Right lobe of liver (tissue), 6 donors: ENCODE measurements at regions not wholly inside any gene's neighbourhood (a gene's known extent, or its start where the extent isn't known, plus 50 kb on each side); places are given as distances from the start of the nearest gene placed in this dataset.

Source experiments
- ATAC-seq, 4 donors: fragments of 200-7000 bp; cut with Tn5 transposase; one replicate each; pipeline ENCODE4 v1.9.1; 2020; ENCODE audit warnings: mild to moderate bottlenecking in 4 of 4, moderate library complexity in 4 of 4
- DNase-seq, 3 donors: peaks; one replicate each; pipeline ENCODE4 v3.0.0-alpha.2; 2020
- H3K27ac ChIP-seq, 3 donors: fragments of 200-600 bp; one replicate each; pipeline ENCODE4 v1.8.0; 2022
- H3K27me3 ChIP-seq, 2 donors: fragments of 200-600 bp; one replicate each; pipeline ENCODE4 v1.8.0; 2022
- H3K36me3 ChIP-seq, 4 donors: fragments of 200-600 bp; sonication (generic) in 1 of 4; one replicate each; pipeline versions ENCODE4 v1.5.1 to v1.8.0; 2017 to 2022; ENCODE audit warnings: control low read depth in 1 of 4
- H3K4me1 ChIP-seq, 4 donors: fragments of 200-600 bp; sonication (generic) in 1 of 4; one replicate each; pipeline versions ENCODE4 v1.5.1 to v1.8.0; 2017 to 2022; ENCODE audit warnings: control low read depth in 1 of 4
- H3K4me3 ChIP-seq, 3 donors: fragments of 200-600 bp; one replicate each; pipeline ENCODE4 v1.8.0; 2022
- H3K9me3 ChIP-seq, 4 donors: fragments of 200-600 bp; sonication (generic) in 1 of 4; one replicate each; pipeline versions ENCODE4 v1.5.1 to v1.8.0; 2017 to 2022; ENCODE audit warnings: control low read depth in 1 of 4
- CTCF ChIP-seq, 4 donors: fragments of 200-600 bp in 3 of 4; fragments of 450-650 bp in 1 of 4; IDR thresholded peaks; one replicate each; pipeline versions ENCODE4 v1.5.1 to v1.8.0; 2016 to 2022; ENCODE audit warnings: antibody characterized with exemption in 4 of 4, mild to moderate bottlenecking in 2 of 4
- POLR2A ChIP-seq: fragments of 450-650 bp; IDR thresholded peaks from one replicate; pipeline ENCODE4 v1.6.1; 2017; ENCODE audit warnings: antibody characterized with exemption, mild to moderate bottlenecking
- WGBS: methylation state at CpG from one replicate; pipeline ENCODE4 v1.1.6; 2018; ENCODE audit warnings: low coverage, low lambda C conversion rate; ENCODE audit not compliant: insufficient coverage; ENCODE audit errors: missing lambda C conversion rate; 5-methylcytosine and 5-hydroxymethylcytosine counted together
- intact Hi-C, 2 donors: fragments of 100-400 bp; cut with DNase I; formaldehyde crosslinking; loops; one replicate each; pipeline versions ENCODE4 v1.11.2 to v1.14.1; 2022
- donor health status: DM: no; HTN: yes; CAD: no.
- donor health status: DM: no; HTN: no; CAD: no.
- donor health status: DM: no; HTN: no; CAD: no.
- donor health status: DM: no; HTN: yes; CAD: no.
- donor health status: DM: no; HTN: yes; CAD: no.

GRCh38 chr2:21361957-21362486, 238.3 kb downstream of the TDRD15 start:
- intact Hi-C loops: no loop called here
- Histone ChIP-seq H3K27ac (no peak overlapping the region), H3K27me3 (no peaks in the 10 kb centered on the region), H3K36me3 (no peaks in the 10 kb centered on the region), H3K4me1 (no peaks in the 10 kb centered on the region), H3K4me3 (no peak overlapping the region), H3K9me3 (no peaks in the 10 kb centered on the region)
- TF ChIP-seq POLR2A (no peak), CTCF (IDR thresholded peaks at IDR 0.05) (no peak)
- no peak for DNase-seq
- 79% methylated on average over 3 of the region's 5 CpGs for WGBS
- ATAC-seq: no peak

GRCh38 chr2:21363364-21363763, 239.6 kb downstream of the TDRD15 start:
- no peaks in the 10 kb centered on the region for H3K4me1 ChIP-seq
- no peak overlapping the region for H3K4me3 ChIP-seq
- no peaks in the 10 kb centered on the region for H3K9me3 ChIP-seq
- DNase-seq (no peak), ATAC-seq (no peak)
- H3K27ac ChIP-seq: no peak overlapping the region
- TF ChIP-seq POLR2A: no peak
- TF ChIP-seq CTCF (IDR thresholded peaks at IDR 0.05): peak in 1 of 4 donors; percentile 10
- intact Hi-C loops: no loop called here
- no peaks in the 10 kb centered on the region for H3K36me3 ChIP-seq
- 61% methylated on average over 2 of the region's 3 CpGs for WGBS
- no peaks in the 10 kb centered on the region for H3K27me3 ChIP-seq

- Histone ChIP-seq H3K27me3 (no peaks in the 10 kb centered on the region), H3K4me1 (no peaks in the 10 kb centered on the region), H3K36me3 (no peaks in the 10 kb centered on the region), H3K4me3 (no peak overlapping the region), H3K9me3 (no peaks in the 10 kb centered on the region), H3K27ac (no peak overlapping the region)
- ATAC-seq (no peak), DNase-seq (no peak)
- no peak for TF ChIP-seq POLR2A
- intact Hi-C loops: no loop called here
- 100% methylated on average over 3 of the region's 3 CpGs for WGBS
Observed at GRCh38 chr2:21367421-21367820, 243.7 kb downstream of the TDRD15 start.

- 79% methylated on average over 2 of the region's 2 CpGs for WGBS
- no peak for DNase-seq
- no peaks in the 10 kb centered on the region for H3K9me3 ChIP-seq
- H3K4me1 ChIP-seq: no peaks in the 10 kb centered on the region
- H3K36me3 ChIP-seq: no peaks in the 10 kb centered on the region
- no peak overlapping the region for H3K27ac ChIP-seq
- ATAC-seq: no peak
- intact Hi-C loops: no loop called here
- no peaks in the 10 kb centered on the region for H3K27me3 ChIP-seq
- H3K4me3 ChIP-seq: no peak overlapping the region
- TF ChIP-seq CTCF (IDR thresholded peaks at IDR 0.05): no peak
- no peak for TF ChIP-seq POLR2A
Observed at GRCh38 chr2:21369787-21370186, 246.0 kb downstream of the TDRD15 start.

GRCh38 chr2:21371499-21372003, 247.8 kb downstream of the TDRD15 start:
- intact Hi-C loops: no loop called here
- H3K4me1 ChIP-seq: no peaks in the 10 kb centered on the region
- H3K27ac ChIP-seq: no peak overlapping the region
- DNase-seq (no peak), ATAC-seq (no peak)
- TF ChIP-seq CTCF (IDR thresholded peaks at IDR 0.05): no peak
- no peak for TF ChIP-seq POLR2A
- H3K9me3 ChIP-seq: no peaks in the 10 kb centered on the region
- H3K36me3 ChIP-seq: no peaks in the 10 kb centered on the region
- 63% methylated on average over 5 of the region's 5 CpGs for WGBS
- no peak overlapping the region for H3K4me3 ChIP-seq
- H3K27me3 ChIP-seq: no peaks in the 10 kb centered on the region
